ENCODE measurements at regions not wholly inside any gene's neighbourhood (a gene's known extent, or its start where the extent isn't known, plus 50 kb on each side); places are given as distances from the start of the nearest gene placed in this dataset.

DNA sequence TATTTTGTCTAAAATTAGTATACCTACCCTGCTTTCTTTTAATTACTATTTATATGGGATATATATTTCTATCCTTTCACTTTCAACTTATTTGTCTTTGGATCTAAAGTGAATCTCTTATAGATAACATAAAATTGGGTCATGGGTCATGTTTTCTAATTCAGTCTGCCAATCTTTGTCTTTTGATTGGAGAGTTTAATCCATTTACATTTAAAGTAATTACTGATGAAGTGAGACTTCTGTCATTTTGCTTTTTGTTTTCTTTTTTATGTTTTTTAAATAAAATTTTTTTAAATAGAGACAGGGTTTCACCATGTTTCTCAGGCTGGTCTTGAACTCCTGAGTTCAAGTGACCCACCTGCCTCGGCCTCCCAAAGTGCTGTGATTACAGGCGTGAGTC is 50.5 kb upstream of the PRDM1 start:
- no peak for ATAC-seq
- TF ChIP-seq ARNTL (CRISPR knock-in tag; IDR thresholded peaks at IDR 0.05; ENCODE audit: borderline replicate concordance, low read depth) (no peak), ZFP3 (CRISPR knock-in tag; IDR thresholded peaks at IDR 0.05) (no peak), ESRRG (CRISPR knock-in tag; IDR thresholded peaks at IDR 0.05) (no peak), RARB (CRISPR knock-in tag; IDR thresholded peaks at IDR 0.05) (no peak), ZFP30 (CRISPR knock-in tag; IDR thresholded peaks at IDR 0.05) (no peak), ZNF565 (CRISPR knock-in tag; conservative IDR thresholded peaks at IDR 0.05; ENCODE audit: low read depth) (no peak), ISL1 (CRISPR knock-in tag; IDR thresholded peaks at IDR 0.05) (no peak), BACH2 (CRISPR knock-in tag; IDR thresholded peaks at IDR 0.05; ENCODE audit: borderline replicate concordance) (no peak), PPARA (CRISPR knock-in tag; IDR thresholded peaks at IDR 0.05; ENCODE audit: borderline replicate concordance) (no peak), TOX (CRISPR knock-in tag; IDR thresholded peaks at IDR 0.05; ENCODE audit: borderline replicate concordance) (no peak), CSDC2 (CRISPR knock-in tag; IDR thresholded peaks at IDR 0.05) (no peak), SNAI2 (CRISPR knock-in tag; IDR thresholded peaks at IDR 0.05) (no peak)
- TF ChIP-seq, protein P1, sequence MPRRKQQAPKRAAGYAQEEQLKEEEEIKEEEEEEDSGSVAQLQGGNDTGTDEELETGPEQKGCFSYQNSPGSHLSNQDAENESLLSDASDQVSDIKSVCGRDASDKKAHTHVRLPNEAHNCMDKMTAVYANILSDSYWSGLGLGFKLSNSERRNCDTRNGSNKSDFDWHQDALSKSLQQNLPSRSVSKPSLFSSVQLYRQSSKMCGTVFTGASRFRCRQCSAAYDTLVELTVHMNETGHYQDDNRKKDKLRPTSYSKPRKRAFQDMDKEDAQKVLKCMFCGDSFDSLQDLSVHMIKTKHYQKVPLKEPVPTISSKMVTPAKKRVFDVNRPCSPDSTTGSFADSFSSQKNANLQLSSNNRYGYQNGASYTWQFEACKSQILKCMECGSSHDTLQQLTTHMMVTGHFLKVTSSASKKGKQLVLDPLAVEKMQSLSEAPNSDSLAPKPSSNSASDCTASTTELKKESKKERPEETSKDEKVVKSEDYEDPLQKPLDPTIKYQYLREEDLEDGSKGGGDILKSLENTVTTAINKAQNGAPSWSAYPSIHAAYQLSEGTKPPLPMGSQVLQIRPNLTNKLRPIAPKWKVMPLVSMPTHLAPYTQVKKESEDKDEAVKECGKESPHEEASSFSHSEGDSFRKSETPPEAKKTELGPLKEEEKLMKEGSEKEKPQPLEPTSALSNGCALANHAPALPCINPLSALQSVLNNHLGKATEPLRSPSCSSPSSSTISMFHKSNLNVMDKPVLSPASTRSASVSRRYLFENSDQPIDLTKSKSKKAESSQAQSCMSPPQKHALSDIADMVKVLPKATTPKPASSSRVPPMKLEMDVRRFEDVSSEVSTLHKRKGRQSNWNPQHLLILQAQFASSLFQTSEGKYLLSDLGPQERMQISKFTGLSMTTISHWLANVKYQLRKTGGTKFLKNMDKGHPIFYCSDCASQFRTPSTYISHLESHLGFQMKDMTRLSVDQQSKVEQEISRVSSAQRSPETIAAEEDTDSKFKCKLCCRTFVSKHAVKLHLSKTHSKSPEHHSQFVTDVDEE (CRISPR knock-in tag; IDR thresholded peaks at IDR 0.05), result no peak
- TF ChIP-seq, protein P2, sequence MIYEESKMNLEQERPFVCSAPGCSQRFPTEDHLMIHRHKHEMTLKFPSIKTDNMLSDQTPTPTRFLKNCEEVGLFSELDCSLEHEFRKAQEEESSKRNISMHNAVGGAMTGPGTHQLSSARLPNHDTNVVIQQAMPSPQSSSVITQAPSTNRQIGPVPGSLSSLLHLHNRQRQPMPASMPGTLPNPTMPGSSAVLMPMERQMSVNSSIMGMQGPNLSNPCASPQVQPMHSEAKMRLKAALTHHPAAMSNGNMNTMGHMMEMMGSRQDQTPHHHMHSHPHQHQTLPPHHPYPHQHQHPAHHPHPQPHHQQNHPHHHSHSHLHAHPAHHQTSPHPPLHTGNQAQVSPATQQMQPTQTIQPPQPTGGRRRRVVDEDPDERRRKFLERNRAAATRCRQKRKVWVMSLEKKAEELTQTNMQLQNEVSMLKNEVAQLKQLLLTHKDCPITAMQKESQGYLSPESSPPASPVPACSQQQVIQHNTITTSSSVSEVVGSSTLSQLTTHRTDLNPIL (CRISPR knock-in tag; IDR thresholded peaks at IDR 0.05; ENCODE audit: low read depth), result no peak
- TF ChIP-seq, protein P3, sequence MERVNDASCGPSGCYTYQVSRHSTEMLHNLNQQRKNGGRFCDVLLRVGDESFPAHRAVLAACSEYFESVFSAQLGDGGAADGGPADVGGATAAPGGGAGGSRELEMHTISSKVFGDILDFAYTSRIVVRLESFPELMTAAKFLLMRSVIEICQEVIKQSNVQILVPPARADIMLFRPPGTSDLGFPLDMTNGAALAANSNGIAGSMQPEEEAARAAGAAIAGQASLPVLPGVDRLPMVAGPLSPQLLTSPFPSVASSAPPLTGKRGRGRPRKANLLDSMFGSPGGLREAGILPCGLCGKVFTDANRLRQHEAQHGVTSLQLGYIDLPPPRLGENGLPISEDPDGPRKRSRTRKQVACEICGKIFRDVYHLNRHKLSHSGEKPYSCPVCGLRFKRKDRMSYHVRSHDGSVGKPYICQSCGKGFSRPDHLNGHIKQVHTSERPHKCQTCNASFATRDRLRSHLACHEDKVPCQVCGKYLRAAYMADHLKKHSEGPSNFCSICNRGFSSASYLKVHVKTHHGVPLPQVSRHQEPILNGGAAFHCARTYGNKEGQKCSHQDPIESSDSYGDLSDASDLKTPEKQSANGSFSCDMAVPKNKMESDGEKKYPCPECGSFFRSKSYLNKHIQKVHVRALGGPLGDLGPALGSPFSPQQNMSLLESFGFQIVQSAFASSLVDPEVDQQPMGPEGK (CRISPR knock-in tag; IDR thresholded peaks at IDR 0.05; ENCODE audit: borderline replicate concordance), result no peak

DNA sequence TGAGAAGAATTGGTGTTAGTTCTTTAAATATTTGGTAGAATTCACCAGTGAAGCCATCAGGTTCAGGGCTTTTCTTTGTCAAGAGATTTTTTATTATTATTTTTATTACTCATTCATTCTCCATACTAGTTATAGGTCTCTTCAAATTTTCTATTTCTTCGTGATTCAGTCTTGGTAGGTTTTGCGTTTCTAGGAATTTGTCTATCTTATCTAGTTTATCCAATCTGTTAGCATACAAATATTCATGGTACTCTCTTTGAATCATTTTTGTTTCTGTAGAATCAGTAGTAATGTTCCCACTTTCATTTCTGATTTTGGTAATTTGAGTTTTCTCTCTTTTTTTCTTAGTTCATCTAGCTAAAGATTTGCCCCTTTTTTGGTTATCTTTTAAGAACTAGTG is 52.3 kb upstream of the PRDM1 start:
- no peak for ATAC-seq
- no peak for TF ChIP-seq ESRRG (CRISPR knock-in tag; IDR thresholded peaks at IDR 0.05)

DNA sequence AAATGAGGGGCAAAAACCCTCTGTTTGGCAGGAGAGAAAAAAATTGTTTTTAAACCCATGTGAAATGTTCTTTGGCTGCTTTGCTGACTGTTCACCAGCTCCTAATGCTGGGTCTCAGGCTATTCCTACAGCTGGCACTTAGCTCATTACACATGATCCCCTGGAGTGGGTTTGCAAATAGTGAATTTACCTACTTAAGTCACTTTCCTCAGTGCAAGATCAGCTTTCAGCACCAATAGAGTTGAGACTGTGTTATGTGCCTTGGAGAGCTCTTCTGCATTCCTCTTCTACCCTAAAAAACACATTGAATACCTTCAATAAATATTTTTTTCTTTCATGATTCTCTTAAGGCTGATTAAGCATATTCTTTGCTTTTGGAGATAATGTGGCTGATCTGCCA is 58.4 kb upstream of the PRDM1 start:
- TF ChIP-seq, protein P3 (CRISPR knock-in tag; IDR thresholded peaks at IDR 0.05; ENCODE audit: borderline replicate concordance), result no peak
- ATAC-seq, result 0 out of 3 replicates have a peak, but pooled peaks have one; percentile 32

DNA sequence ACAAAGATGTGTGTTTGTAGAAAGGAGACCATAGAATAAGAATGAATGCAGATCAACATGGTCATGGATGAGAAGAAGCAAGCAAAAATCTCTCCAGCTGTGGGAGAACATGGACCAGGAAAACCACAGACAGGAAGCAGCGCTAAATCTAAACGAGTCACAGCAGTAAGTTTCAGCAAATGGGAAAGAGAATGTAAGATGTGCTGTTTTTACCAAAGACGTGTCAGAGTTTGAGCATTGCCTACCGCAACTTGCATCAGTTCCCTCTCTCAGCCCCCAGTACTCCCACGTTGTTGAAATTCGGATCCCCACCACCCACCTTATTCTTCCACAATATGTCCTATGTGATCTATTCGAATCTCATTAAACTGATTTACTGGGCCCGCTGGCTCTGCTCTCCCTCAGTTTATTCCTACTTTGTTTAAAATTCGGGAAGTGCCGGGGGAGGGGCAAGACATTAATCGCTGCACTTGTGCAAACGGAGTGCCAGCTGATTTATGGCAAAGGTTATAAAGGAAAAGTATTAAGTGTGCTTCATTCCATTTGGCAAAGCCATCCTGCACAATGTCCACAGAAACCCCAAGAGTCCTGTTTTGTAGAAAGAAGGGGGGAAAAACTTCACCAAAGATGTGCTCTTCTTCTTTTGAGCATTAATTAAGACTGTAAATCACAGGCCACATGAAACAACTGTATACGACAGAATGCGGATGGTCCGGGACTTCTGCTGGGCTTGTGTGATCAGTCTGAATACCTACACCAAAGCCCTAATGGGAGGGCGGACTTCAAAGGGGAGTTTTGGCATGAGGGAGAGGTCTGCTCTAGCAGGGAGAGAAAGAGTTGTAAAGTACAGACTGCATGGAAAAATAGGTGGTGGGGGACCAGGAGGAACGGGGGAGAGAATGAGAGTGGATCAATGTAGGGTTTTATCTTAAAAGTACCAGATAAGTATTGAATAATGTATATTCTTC is 59.1 kb upstream of the PRDM1 start:
- TF ChIP-seq ESRRG (CRISPR knock-in tag; IDR thresholded peaks at IDR 0.05), result no peak
- TF ChIP-seq ZNF8 (CRISPR knock-in tag; IDR thresholded peaks at IDR 0.05), result no peak
- no peak for TF ChIP-seq ISL1 (CRISPR knock-in tag; IDR thresholded peaks at IDR 0.05)
- TF ChIP-seq BACH2 (CRISPR knock-in tag; IDR thresholded peaks at IDR 0.05; ENCODE audit: borderline replicate concordance), result no peak
- TF ChIP-seq ZC3H10 (CRISPR knock-in tag; IDR thresholded peaks at IDR 0.05), result no peak
- TF ChIP-seq, protein P4, sequence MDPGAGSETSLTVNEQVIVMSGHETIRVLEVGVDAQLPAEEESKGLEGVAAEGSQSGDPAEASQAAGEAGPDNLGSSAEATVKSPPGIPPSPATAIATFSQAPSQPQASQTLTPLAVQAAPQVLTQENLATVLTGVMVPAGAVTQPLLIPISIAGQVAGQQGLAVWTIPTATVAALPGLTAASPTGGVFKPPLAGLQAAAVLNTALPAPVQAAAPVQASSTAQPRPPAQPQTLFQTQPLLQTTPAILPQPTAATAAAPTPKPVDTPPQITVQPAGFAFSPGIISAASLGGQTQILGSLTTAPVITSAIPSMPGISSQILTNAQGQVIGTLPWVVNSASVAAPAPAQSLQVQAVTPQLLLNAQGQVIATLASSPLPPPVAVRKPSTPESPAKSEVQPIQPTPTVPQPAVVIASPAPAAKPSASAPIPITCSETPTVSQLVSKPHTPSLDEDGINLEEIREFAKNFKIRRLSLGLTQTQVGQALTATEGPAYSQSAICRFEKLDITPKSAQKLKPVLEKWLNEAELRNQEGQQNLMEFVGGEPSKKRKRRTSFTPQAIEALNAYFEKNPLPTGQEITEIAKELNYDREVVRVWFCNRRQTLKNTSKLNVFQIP (CRISPR knock-in tag; IDR thresholded peaks at IDR 0.05; ENCODE audit: borderline replicate concordance, low read depth), result no peak
- no peak for TF ChIP-seq ZFP3 (CRISPR knock-in tag; IDR thresholded peaks at IDR 0.05)
- TF ChIP-seq ZFP30 (CRISPR knock-in tag; IDR thresholded peaks at IDR 0.05), result no peak
- TF ChIP-seq, protein P1 (CRISPR knock-in tag; IDR thresholded peaks at IDR 0.05), result no peak
- TF ChIP-seq RARB (CRISPR knock-in tag; IDR thresholded peaks at IDR 0.05), result no peak
- no peak for TF ChIP-seq ZNF565 (CRISPR knock-in tag; conservative IDR thresholded peaks at IDR 0.05; ENCODE audit: low read depth)
- TF ChIP-seq, protein P2 (CRISPR knock-in tag; IDR thresholded peaks at IDR 0.05; ENCODE audit: low read depth), result no peak
- no peak for TF ChIP-seq ARNTL (CRISPR knock-in tag; IDR thresholded peaks at IDR 0.05; ENCODE audit: borderline replicate concordance, low read depth)
- no peak for ATAC-seq

Data from SK-N-SH treated with all-trans-retinoic acid at 6 μM for 48 hours (cell line).